T-helper 1 cell (primary cell): ENCODE measurements at regions not wholly inside any gene's neighbourhood (a gene's known extent, or its start where the extent isn't known, plus 50 kb on each side); places are given as distances from the start of the nearest gene placed in this dataset.
"Not testable (repeated sequence)": the region's sequence is repeated elsewhere in the genome, so short reads cannot be mapped to it uniquely, and the experiment has no call there.

Experiments
- DNase-seq, 5 donors: peaks; one replicate each; pipeline ENCODE4 v3.0.0-alpha.2; 2012 to 2020

GRCh38 chr5:85549836-85550599 is 1067.7 kb upstream of the COX7C start:
- DNase-seq = no peak

- no peak for DNase-seq
Measured at GRCh38 chr5:85556464-85556863, 1061.3 kb upstream of the COX7C start.

GRCh38 chr5:85576666-85577065 is 1041.1 kb upstream of the COX7C start:
- DNase-seq = no peak

- DNase-seq = not testable (repeated sequence)
Measured at GRCh38 chr5:85587806-85588205, 1029.9 kb upstream of the COX7C start.

GRCh38 chr5:85588268-85588667 is 1029.5 kb upstream of the COX7C start:
- DNase-seq = not testable (repeated sequence)

GRCh38 chr5:85590764-85591163 is 1027.0 kb upstream of the COX7C start:
- no peak for DNase-seq

- no peak for DNase-seq
Measured at GRCh38 chr5:85591311-85591710, 1026.4 kb upstream of the COX7C start.

- DNase-seq = no peak
Measured at GRCh38 chr5:85602843-85603242, 1014.9 kb upstream of the COX7C start.

- no peak for DNase-seq
Measured at GRCh38 chr5:85604378-85604777, 1013.4 kb upstream of the COX7C start.

GRCh38 chr5:85604786-85605185 is 1013.0 kb upstream of the COX7C start:
- no peak for DNase-seq

- no peak for DNase-seq
Measured at GRCh38 chr5:85605381-85605780, 1012.4 kb upstream of the COX7C start.

GRCh38 chr5:85614489-85614888 is 1003.3 kb upstream of the COX7C start:
- no peak for DNase-seq

GRCh38 chr5:85621668-85622067 is 996.1 kb upstream of the COX7C start:
- no peak for DNase-seq

GRCh38 chr5:85628153-85628552 is 989.6 kb upstream of the COX7C start:
- no peak for DNase-seq

- not testable (repeated sequence) for DNase-seq
Measured at GRCh38 chr5:85638495-85639125, 979.1 kb upstream of the COX7C start.

GRCh38 chr5:85646036-85646435 is 971.7 kb upstream of the COX7C start:
- DNase-seq = no peak

- DNase-seq = no peak
Measured at GRCh38 chr5:85646641-85647040, 971.1 kb upstream of the COX7C start.

GRCh38 chr5:85647349-85648127 is 970.2 kb upstream of the COX7C start:
- no peak for DNase-seq

GRCh38 chr5:85648495-85648894 is 969.2 kb upstream of the COX7C start:
- DNase-seq = no peak

GRCh38 chr5:85651731-85652130 is 966.0 kb upstream of the COX7C start:
- DNase-seq = no peak

GRCh38 chr5:85654144-85654543 is 963.6 kb upstream of the COX7C start:
- DNase-seq = not testable (repeated sequence)

- no peak for DNase-seq
Measured at GRCh38 chr5:85656050-85656449, 961.7 kb upstream of the COX7C start.

- DNase-seq = not testable (repeated sequence)
Measured at GRCh38 chr5:85657328-85657727, 960.4 kb upstream of the COX7C start.
